ENCODE measurements at regions not wholly inside any gene's neighbourhood (a gene's known extent, or its start where the extent isn't known, plus 50 kb on each side); places are given as distances from the start of the nearest gene placed in this dataset. TPM values are rescaled to one million over a fixed set of nuclear protein-coding genes. Genes with fewer than 3 reads are reported as not detected.

DNA sequence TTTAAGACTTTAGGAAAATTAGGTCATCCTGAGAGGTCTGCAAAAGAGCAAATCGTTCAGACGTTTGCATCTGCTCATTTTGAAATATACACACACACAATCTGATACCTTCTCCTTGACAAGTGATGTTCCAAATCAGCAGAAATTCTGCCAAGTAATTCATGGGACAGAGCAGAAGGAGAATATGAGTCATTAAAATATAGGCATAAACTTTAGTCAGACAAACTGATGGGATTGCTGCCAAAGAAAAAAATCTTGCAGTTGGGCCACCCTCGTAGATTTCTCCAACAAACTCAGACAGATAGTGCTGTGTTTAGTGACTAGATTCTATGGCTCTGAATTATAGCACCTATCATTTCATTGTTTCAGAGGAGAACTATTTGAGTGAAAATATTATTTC is 336.3 kb downstream of the NYAP2 start:
- H3K4me3 ChIP-seq (replicated peaks; ENCODE audit: insufficient read depth, low read length), result no peak overlapping the region
- no peaks in the 10 kb centered on the region for H3K27me3 ChIP-seq (ENCODE audit: insufficient read depth, poor library complexity, severe bottlenecking)
- DNase-seq (ENCODE audit: low read depth in 1 of 2, low spot score in 1 of 2), result no peak
- TF ChIP-seq GABPA (IDR thresholded peaks at IDR 0.05; ENCODE audit: low read depth) (no peak), SPI1 (IDR thresholded peaks at IDR 0.05; ENCODE audit: borderline replicate concordance, low read depth) (no peak), POLR2AphosphoS5 (IDR thresholded peaks at IDR 0.05; ENCODE audit: low read depth) (no peak), REST (IDR thresholded peaks at IDR 0.05; ENCODE audit: insufficient replicate concordance, low read depth) (no peak), CTCF (IDR thresholded peaks at IDR 0.05; ENCODE audit: insufficient read depth, low read length) (no peak)
- no peak overlapping the region for H3K27ac ChIP-seq (replicated peaks)

DNA sequence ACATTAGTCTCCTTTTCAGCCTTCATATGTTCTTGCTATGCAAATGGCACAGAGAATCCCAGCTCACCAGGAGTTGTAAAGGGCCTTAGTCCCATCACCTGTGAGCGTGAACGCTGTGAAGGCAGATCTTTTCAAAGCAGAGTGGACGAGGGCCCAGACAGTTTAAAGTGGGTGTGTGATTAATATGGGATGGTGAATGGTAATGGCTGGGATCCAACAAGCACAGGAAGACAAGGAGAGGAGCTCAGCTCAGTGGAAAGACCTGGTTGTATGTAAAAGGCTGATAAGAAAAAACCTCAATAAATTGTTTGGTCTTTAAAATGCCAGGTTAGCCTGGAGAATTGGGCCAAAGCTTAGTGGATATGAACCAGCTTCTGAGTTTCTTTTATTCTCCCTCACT is 326.2 kb downstream of the NYAP2 start:
- no peak overlapping the region for H3K27ac ChIP-seq (replicated peaks)
- no peak for TF ChIP-seq REST (IDR thresholded peaks at IDR 0.05; ENCODE audit: insufficient replicate concordance, low read depth)
- no peak for TF ChIP-seq GABPA (IDR thresholded peaks at IDR 0.05; ENCODE audit: low read depth)
- no peak for TF ChIP-seq CTCF (IDR thresholded peaks at IDR 0.05; ENCODE audit: insufficient read depth, low read length)
- no peak for TF ChIP-seq POLR2AphosphoS5 (IDR thresholded peaks at IDR 0.05; ENCODE audit: low read depth)
- TF ChIP-seq SPI1 (IDR thresholded peaks at IDR 0.05; ENCODE audit: borderline replicate concordance, low read depth), result no peak
- H3K27me3 ChIP-seq (ENCODE audit: insufficient read depth, poor library complexity, severe bottlenecking), result no peaks in the 10 kb centered on the region
- no peak overlapping the region for H3K4me3 ChIP-seq (replicated peaks; ENCODE audit: insufficient read depth, low read length)
- DNase-seq (ENCODE audit: low read depth in 1 of 2, low spot score in 1 of 2), result no peak

Small RNAs in the stretch of these regions (microRNA-seq; reads per million reads assigned to microRNA genes)
- gene MIR5702, result not detected
